C4-2B (cell line): ENCODE measurements at regions not wholly inside any gene's neighbourhood (a gene's known extent, or its start where the extent isn't known, plus 50 kb on each side); places are given as distances from the start of the nearest gene placed in this dataset.

Source experiments
- CTCF ChIP-seq: fragments of 450-650 bp; conservative IDR thresholded peaks from 2 replicates; pipeline ENCODE4 v1.5.1; 2017; ENCODE audit warnings: mild to moderate bottlenecking
- ZFX ChIP-seq: fragments of 450-650 bp; IDR thresholded peaks from 2 replicates; pipeline ENCODE4 v1.6.1; 2017

- TF ChIP-seq CTCF = no peak
- TF ChIP-seq ZFX = no peak
Observed at GRCh38 chr21:38986806-38987632, 181.3 kb downstream of the ETS2 start.
